HG03457 (cell line): ENCODE measurements at regions not wholly inside any gene's neighbourhood (a gene's known extent, or its start where the extent isn't known, plus 50 kb on each side); places are given as distances from the start of the nearest gene placed in this dataset.
"Not testable (repeated sequence)": the region's sequence is repeated elsewhere in the genome, so short reads cannot be mapped to it uniquely, and the experiment has no call there.

Source experiments
- ATAC-seq: cut with Tn5 transposase; IDR thresholded peaks from one replicate; pipeline ENCODE4 v1.9.1; 2021; ENCODE audit warnings: moderate number of reproducible peaks; ENCODE audit not compliant: unreplicated experiment

GRCh38 chr1:214859647-214860046, 222.9 kb upstream of the KCNK2 start:
- no peak for ATAC-seq

GRCh38 chr1:214861615-214862014, 220.9 kb upstream of the KCNK2 start:
- no peak for ATAC-seq

GRCh38 chr1:214862421-214862820, 220.1 kb upstream of the KCNK2 start:
- ATAC-seq: no peak

GRCh38 chr1:214864896-214865688, 217.4 kb upstream of the KCNK2 start:
- no peak for ATAC-seq

DNA sequence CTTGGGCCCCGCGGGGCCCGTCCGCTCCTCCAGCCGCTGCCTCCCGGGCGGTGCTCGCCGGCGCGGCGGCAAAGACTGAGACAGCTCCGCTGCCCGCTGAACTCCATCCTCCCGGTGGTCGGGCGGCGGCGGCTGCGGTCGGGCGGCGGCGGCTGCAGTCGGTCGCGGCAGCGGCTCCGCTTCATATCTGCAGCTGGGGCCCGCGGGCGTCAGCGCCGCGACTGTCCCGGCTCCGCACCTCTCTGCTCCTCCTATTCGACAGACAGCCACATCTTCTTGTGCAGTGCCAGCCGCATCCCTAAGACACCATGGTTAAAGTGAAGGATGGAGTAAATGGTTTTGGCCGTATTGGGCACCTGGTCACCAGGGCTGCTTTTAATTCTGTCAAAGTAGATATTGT, 212.1 kb upstream of the KCNK2 start:
- ATAC-seq: not testable (repeated sequence)

- ATAC-seq: no peak
Measured at GRCh38 chr1:214880956-214881355, 201.6 kb upstream of the KCNK2 start.

- no peak for ATAC-seq
Measured at GRCh38 chr1:214882616-214883015, 199.9 kb upstream of the KCNK2 start.

GRCh38 chr1:214895011-214895600, 187.4 kb upstream of the KCNK2 start:
- no peak for ATAC-seq

GRCh38 chr1:214896921-214897320, 185.6 kb upstream of the KCNK2 start:
- ATAC-seq: no peak

DNA sequence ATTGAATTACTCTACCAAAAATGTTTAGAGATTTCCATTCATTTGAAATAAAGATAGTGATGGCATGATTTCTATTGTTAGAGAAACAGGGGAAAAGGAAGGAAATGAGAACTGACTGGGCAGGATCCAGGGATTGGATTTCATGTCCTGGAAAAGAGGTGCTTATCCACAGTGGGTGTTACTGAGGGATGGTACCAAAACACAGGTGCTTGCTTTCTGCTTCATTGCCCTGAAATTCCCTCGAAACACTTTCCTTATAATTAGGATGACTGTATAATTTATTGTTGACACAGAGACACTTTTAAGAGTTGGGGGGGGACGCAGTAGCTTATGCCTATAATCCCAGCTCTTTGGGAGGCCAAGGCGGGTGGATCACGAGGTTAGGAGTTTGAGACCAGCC, 185.0 kb upstream of the KCNK2 start:
- no peak for ATAC-seq

DNA sequence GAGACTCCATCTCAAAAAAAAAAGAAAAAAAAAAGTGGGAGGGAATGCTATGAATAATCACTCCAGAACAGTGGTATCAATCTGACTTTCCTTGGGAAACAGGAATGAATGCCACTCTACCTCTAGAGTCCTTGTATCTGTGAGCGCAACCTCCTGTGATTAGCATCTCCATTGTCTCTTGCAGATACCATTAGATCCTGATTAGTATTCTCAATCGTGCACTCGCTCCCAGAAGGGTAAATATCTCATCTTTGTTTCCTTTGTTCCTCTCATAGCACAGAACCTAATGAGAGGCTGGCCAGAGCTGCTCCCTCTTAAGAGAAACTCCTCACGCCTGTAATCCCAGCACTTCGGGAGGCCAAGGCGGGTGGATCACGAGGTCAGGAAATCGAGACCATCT, 184.4 kb upstream of the KCNK2 start:
- no peak for ATAC-seq

DNA sequence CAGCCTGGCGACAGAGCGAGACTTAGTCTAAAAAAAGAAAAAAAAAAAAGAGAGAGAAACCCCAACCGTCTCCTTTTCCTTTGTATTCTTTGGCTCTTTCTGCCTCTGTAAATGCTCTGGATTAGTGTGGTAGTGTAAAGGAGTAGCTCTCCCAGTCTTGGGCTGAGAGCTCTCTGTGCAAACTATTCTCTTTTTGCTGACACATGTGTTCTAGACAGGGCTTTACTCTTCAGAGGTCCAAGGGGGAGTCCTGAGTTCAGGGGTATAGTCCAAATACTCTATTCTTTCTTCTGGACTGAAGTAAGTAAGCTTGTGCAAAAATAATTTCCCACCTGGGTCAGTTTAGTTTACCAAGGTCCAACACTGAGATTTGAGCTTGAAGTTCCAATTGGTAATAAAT, 183.8 kb upstream of the KCNK2 start:
- ATAC-seq: no peak

- no peak for ATAC-seq
Measured at GRCh38 chr1:214899908-214900460, 182.6 kb upstream of the KCNK2 start.

DNA sequence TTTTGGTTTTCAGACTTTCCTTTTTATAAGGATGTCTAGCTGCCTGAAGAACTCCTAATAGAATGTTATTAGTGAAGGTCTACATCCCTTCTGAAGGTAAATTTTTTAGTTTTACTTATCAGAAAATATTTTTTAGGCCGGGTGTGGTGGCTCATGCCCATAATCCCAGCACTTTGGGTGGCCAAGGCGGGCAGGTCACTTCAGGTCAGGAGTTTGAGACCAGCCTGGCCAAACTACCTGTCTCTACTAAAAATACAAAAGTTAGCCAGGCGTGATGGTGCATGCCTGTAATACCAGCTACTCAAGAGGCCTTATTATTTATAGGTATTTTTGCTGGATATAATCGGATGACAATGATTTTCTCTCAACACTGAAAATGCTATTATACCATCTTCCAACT, 181.9 kb upstream of the KCNK2 start:
- no peak for ATAC-seq

- no peak for ATAC-seq
Measured at GRCh38 chr1:214901718-214902117, 180.8 kb upstream of the KCNK2 start.

DNA sequence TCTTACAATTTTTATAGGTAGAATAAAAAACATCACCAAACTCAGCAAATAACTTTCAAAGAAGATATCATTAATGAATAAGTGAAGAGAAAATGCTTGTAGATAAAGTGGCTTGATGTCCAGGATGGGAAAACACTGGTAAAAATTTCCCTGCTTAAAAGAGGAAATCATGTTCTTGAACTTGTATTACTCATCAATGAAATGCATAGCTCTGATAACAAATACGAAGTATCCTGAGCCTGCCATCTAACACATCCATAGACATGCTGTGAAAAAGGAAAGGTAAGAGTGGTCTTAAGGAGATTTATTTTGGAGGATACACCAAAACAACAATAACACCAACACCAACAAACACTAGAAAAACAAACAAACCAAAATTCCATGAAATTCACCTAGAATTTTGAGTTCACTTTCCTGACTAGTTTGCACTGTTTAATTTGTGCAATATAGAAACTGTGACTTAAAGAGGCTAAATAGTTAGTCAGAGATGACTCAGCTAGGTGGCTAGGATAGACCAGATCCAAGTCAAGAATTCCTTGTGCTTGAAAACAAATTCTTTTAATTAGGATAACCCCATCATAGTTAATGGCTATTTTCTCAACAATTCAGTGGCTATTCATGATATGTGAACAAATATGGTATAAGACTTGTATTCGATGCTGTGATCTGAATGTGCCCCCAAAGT, 179.8 kb upstream of the KCNK2 start:
- no peak for ATAC-seq

DNA sequence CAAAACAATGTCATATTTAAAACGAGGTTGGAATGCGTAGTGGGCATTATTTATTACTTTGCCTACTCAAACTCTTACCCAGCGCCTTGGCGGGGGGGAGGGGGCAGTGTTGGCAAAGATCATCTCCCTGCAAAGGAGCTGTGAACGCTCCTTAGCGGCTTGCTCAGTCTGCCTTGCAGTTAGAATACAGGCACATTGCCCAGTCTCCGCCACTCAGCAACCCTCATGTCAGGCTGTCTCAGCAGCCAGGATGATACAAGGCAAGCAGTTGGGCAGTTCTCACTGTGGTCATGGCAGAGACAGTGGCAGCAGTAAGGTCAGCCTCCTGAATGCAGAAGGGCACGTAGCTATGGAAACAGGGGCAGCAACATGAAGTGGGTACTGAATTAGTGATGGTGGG, 170.4 kb upstream of the KCNK2 start:
- ATAC-seq: no peak

DNA sequence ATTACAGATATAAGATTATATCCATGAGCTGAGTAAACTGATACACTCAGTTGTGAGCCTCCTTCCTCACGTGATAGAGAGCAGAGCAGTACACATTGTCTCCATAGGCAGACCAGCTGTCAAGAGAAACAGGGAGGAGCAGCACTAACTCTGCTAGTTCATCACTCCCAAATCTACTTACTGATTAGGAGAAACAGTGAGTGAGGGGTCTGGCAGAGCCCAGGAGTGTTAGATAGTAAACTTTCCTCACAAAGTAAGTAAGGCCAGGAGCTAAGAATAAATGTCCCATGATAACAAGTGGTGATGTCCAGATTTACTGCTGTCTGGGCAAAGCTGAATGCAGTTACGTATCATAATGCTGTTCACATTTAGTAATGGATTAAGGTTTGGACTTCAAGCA, 168.6 kb upstream of the KCNK2 start:
- ATAC-seq: no peak

DNA sequence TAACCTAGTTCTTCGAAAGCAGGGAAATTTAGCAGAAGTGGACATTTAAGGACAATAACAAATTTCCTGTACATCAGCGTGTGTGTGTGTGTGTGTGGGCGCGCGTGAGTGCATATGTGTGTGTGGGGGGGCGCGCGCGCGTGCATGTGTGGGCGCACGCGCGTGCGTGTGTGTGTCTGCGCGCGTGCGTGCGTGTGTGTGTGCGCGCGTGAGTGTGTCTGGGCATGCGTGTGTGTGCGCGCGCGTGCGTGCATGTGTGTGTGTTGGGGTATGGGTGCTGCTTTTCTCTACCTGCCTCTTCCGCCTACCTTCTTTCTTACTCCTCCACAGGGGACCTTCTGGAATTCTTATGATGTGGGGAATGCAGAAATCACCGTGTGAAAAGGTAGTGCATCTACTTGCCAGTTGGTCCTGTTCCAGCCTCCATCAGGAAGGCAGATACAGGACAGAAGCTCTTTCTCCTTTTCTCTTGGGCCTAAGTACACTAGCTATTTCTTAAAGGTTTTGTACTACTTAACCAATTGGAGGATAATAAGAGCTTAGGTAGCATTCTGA, 165.4 kb upstream of the KCNK2 start:
- ATAC-seq: no peak

GRCh38 chr1:214918745-214919144, 163.8 kb upstream of the KCNK2 start:
- no peak for ATAC-seq

DNA sequence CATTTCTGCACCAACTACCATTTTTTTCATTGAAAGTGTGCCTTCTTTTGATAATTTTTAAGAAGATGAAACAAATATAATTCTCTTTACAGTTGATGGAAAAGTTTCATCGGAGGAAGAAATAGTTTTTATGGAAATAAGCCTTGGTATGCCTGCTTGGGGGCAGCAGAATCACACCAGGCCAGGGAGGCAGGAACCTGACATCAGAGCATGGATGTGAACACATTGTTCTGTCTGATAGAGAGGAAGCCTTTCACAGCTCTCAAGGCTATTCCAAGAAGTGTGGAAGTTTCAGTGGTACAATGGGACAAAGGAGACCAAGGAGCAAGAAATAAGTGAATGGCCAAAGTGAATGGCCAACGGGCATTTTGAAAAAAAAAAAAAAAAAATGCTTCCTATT, 162.2 kb upstream of the KCNK2 start:
- no peak for ATAC-seq
